ENCODE measurements at regions not wholly inside any gene's neighbourhood (a gene's known extent, or its start where the extent isn't known, plus 50 kb on each side); places are given as distances from the start of the nearest gene placed in this dataset.

DNA sequence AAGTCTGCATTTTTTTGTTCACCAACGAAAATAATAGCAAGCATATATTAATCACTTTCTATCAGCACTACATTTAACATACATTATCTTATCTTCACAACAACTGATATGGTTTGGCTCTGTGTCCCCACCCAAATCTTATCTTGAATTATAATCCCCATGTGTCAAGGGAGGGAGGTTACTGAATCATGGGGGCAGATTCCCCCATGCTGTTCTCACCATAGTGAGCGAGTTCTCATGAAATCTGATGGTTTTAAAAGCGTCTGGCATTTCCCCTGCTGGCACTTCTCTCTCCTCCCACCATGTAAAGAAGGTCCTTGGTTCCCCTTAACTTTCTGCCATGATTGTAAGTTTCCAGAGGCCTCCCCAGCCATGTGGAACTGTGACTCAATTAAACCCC, 235.7 kb upstream of the RXFP2 start:
- no peak for TF ChIP-seq CTCF (IDR thresholded peaks at IDR 0.05; ENCODE audit: extremely low read depth, low read depth, low read length)
- Histone ChIP-seq H3K9me3 (ENCODE audit: low read depth, low read length) (peaks cover 2% of the 10 kb centered on the region), H3K27me3 (ENCODE audit: insufficient read depth, low read length) (no peaks in the 10 kb centered on the region), H3K4me2 (ENCODE audit: insufficient read depth, low read length) (no peak overlapping the region), H2AFZ (ENCODE audit: low read length) (no peak overlapping the region), H4K20me1 (ENCODE audit: insufficient read depth, low read length) (no peaks in the 10 kb centered on the region), H3K4me3 (ENCODE audit: insufficient read depth, low read length) (no peak overlapping the region), H3K79me2 (ENCODE audit: insufficient read depth, low read length) (no peaks in the 10 kb centered on the region), H3K27ac (ENCODE audit: low read depth, low read length) (no peak overlapping the region), H3K4me1 (ENCODE audit: insufficient read depth, low read length) (no peaks in the 10 kb centered on the region), H3K36me3 (ENCODE audit: insufficient read depth, low read length) (no peaks in the 10 kb centered on the region)
- DNase-seq (ENCODE audit: insufficient read length, low spot score, missing footprints) = no peak

DNA sequence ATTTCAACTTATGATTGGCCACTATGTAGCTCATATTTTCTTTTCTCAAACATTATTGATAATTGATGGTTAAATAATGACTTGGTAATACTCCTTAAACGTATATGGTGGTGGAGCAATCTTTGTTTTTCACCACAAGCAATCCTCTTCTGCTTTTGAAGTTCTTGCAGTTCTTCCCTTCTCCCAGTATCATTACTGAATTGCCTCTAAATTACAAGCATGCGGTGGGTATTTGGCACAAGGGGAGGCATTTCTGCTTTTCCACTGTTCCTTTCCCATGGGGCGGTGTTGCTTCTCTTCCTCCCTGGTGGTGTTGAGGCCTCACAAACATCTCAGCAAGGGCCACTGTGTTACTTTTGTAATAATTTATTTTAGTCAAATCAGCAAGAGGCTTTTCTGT, 234.4 kb upstream of the RXFP2 start:
- Histone ChIP-seq H2AFZ (ENCODE audit: low read length) (no peak overlapping the region), H3K27ac (ENCODE audit: low read depth, low read length) (no peak overlapping the region), H3K79me2 (ENCODE audit: insufficient read depth, low read length) (no peaks in the 10 kb centered on the region), H3K27me3 (ENCODE audit: insufficient read depth, low read length) (no peaks in the 10 kb centered on the region), H3K4me2 (ENCODE audit: insufficient read depth, low read length) (no peak overlapping the region), H3K4me3 (ENCODE audit: insufficient read depth, low read length) (no peak overlapping the region), H4K20me1 (ENCODE audit: insufficient read depth, low read length) (no peaks in the 10 kb centered on the region), H3K4me1 (ENCODE audit: insufficient read depth, low read length) (no peaks in the 10 kb centered on the region), H3K36me3 (ENCODE audit: insufficient read depth, low read length) (no peaks in the 10 kb centered on the region), H3K9me3 (ENCODE audit: low read depth, low read length) (no peaks in the 10 kb centered on the region)
- no peak for DNase-seq (ENCODE audit: insufficient read length, low spot score, missing footprints)
- no peak for TF ChIP-seq CTCF (IDR thresholded peaks at IDR 0.05; ENCODE audit: extremely low read depth, low read depth, low read length)

- Histone ChIP-seq H3K4me3 (ENCODE audit: insufficient read depth, low read length) (no peak overlapping the region), H3K9me3 (ENCODE audit: low read depth, low read length) (no peaks in the 10 kb centered on the region), H3K4me2 (ENCODE audit: insufficient read depth, low read length) (no peak overlapping the region), H3K27me3 (ENCODE audit: insufficient read depth, low read length) (no peaks in the 10 kb centered on the region), H3K79me2 (ENCODE audit: insufficient read depth, low read length) (no peaks in the 10 kb centered on the region), H3K27ac (ENCODE audit: low read depth, low read length) (no peak overlapping the region), H4K20me1 (ENCODE audit: insufficient read depth, low read length) (no peaks in the 10 kb centered on the region), H3K4me1 (ENCODE audit: insufficient read depth, low read length) (no peaks in the 10 kb centered on the region), H2AFZ (ENCODE audit: low read length) (no peak overlapping the region), H3K36me3 (ENCODE audit: insufficient read depth, low read length) (no peaks in the 10 kb centered on the region)
- no peak for DNase-seq (ENCODE audit: insufficient read length, low spot score, missing footprints)
- no peak for TF ChIP-seq CTCF (IDR thresholded peaks at IDR 0.05; ENCODE audit: extremely low read depth, low read depth, low read length)
Measured at GRCh38 chr13:31512331-31512730, 227.0 kb upstream of the RXFP2 start.

GRCh38 chr13:31514932-31515331, 224.4 kb upstream of the RXFP2 start:
- H3K27me3 ChIP-seq (ENCODE audit: insufficient read depth, low read length) = no peaks in the 10 kb centered on the region
- H3K79me2 ChIP-seq (ENCODE audit: insufficient read depth, low read length) = no peaks in the 10 kb centered on the region
- no peak overlapping the region for H3K27ac ChIP-seq (ENCODE audit: low read depth, low read length)
- H3K4me1 ChIP-seq (ENCODE audit: insufficient read depth, low read length) = peaks cover 7% of the 10 kb centered on the region
- H3K4me3 ChIP-seq (ENCODE audit: insufficient read depth, low read length) = no peak overlapping the region
- H4K20me1 ChIP-seq (ENCODE audit: insufficient read depth, low read length) = no peaks in the 10 kb centered on the region
- no peak for DNase-seq (ENCODE audit: insufficient read length, low spot score, missing footprints)
- no peaks in the 10 kb centered on the region for H3K9me3 ChIP-seq (ENCODE audit: low read depth, low read length)
- H3K36me3 ChIP-seq (ENCODE audit: insufficient read depth, low read length) = no peaks in the 10 kb centered on the region
- TF ChIP-seq CTCF (IDR thresholded peaks at IDR 0.05; ENCODE audit: extremely low read depth, low read depth, low read length) = no peak
- no peak overlapping the region for H3K4me2 ChIP-seq (ENCODE audit: insufficient read depth, low read length)
- no peak overlapping the region for H2AFZ ChIP-seq (ENCODE audit: low read length)

Data from osteoblast (primary cell).